ENCODE measurements at regions not wholly inside any gene's neighbourhood (a gene's known extent, or its start where the extent isn't known, plus 50 kb on each side); places are given as distances from the start of the nearest gene placed in this dataset.

DNA sequence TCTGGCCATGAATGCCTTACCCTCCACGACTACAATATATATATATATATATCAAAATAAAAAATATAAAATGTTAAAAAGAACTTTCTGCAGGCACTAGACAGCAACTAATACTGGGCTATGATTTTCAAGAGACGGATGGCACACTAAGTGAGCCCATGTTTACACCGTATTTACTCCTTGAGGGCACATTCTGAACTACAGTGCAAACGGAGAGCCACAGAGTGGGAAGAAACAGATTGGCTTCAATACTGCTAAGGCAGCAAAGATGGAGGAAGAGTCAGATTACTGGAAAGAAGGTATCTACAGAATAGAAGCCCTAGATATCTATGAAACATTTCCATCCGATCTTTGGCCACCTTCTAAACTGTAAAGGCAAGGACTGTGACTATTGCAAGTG is 330.3 kb downstream of the HTR1B start:
- Histone ChIP-seq H2AFZ (no peak overlapping the region), H3F3A (ENCODE audit: insufficient read depth, low read depth) (no peaks in the 10 kb centered on the region), H3K27me3 (ENCODE audit: insufficient read depth, low read depth) (no peaks in the 10 kb centered on the region), H4K20me1 (ENCODE audit: insufficient read depth) (no peaks in the 10 kb centered on the region), H3K9me3 (ENCODE audit: insufficient read depth, low read depth) (no peaks in the 10 kb centered on the region), H3K4me1 (replicated peaks; ENCODE audit: insufficient read depth) (no peaks in the 10 kb centered on the region), H3K4me3 (no peak overlapping the region), H3K4me2 (no peak overlapping the region), H3K9me2 (ENCODE audit: insufficient read depth) (peaks cover 7% of the 10 kb centered on the region; the same call in 1 of the 2 replicates), H3K27ac (no peak overlapping the region), H3K79me2 (ENCODE audit: low read depth) (no peaks in the 10 kb centered on the region), H3K36me3 (ENCODE audit: low read depth) (no peaks in the 10 kb centered on the region)
- ChIA-PET POLR2A (ENCODE audit: unreplicated experiment) (no interaction called here), CTCF (no interaction called here)
- BruUV-seq (replicated peaks), result no TSS peak
- intact Hi-C loops (cut with micrococcal nuclease; ENCODE audit: unreplicated experiment), result no loop called here
- no peak for DNase-seq
- TF ChIP-seq, protein P1, sequence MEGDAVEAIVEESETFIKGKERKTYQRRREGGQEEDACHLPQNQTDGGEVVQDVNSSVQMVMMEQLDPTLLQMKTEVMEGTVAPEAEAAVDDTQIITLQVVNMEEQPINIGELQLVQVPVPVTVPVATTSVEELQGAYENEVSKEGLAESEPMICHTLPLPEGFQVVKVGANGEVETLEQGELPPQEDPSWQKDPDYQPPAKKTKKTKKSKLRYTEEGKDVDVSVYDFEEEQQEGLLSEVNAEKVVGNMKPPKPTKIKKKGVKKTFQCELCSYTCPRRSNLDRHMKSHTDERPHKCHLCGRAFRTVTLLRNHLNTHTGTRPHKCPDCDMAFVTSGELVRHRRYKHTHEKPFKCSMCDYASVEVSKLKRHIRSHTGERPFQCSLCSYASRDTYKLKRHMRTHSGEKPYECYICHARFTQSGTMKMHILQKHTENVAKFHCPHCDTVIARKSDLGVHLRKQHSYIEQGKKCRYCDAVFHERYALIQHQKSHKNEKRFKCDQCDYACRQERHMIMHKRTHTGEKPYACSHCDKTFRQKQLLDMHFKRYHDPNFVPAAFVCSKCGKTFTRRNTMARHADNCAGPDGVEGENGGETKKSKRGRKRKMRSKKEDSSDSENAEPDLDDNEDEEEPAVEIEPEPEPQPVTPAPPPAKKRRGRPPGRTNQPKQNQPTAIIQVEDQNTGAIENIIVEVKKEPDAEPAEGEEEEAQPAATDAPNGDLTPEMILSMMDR (conservative IDR thresholded peaks at IDR 0.05), result no peak
- TF ChIP-seq EZH2 (IDR thresholded peaks at IDR 0.05; ENCODE audit: low read depth), result no peak

DNA sequence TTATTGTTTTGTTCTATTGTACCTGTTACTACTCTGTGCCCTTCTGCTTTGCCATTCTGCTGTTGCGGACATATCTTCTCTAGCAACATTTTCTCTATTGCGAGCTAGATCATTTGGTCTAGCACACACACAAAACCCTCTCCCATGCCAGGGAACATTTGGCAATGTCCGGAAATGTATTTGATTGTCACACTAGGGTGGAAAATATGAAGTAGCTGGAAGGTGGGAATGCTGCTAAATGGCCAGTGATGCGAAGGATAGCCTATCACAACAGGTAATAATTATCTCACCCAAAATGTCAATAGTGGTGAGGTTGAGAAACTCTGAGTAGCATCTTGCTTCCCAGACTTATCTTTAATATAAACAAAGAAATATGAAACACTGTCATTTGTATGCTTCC is 331.9 kb downstream of the HTR1B start:
- H3K79me2 ChIP-seq (ENCODE audit: low read depth), result no peaks in the 10 kb centered on the region
- H3K4me2 ChIP-seq, result no peak overlapping the region
- no peaks in the 10 kb centered on the region for H3K4me1 ChIP-seq (replicated peaks; ENCODE audit: insufficient read depth)
- no peak overlapping the region for H2AFZ ChIP-seq
- H3F3A ChIP-seq (ENCODE audit: insufficient read depth, low read depth), result no peaks in the 10 kb centered on the region
- TF ChIP-seq, protein P1 (conservative IDR thresholded peaks at IDR 0.05), result no peak
- no peak for TF ChIP-seq EZH2 (IDR thresholded peaks at IDR 0.05; ENCODE audit: low read depth)
- H3K9me2 ChIP-seq (ENCODE audit: insufficient read depth), result peaks cover 7% of the 10 kb centered on the region; the same call in 1 of the 2 replicates
- no peaks in the 10 kb centered on the region for H3K9me3 ChIP-seq (ENCODE audit: insufficient read depth, low read depth)
- ChIA-PET POLR2A (ENCODE audit: unreplicated experiment) (no interaction called here), CTCF (no interaction called here)
- intact Hi-C loops (cut with micrococcal nuclease; ENCODE audit: unreplicated experiment), result no loop called here
- H4K20me1 ChIP-seq (ENCODE audit: insufficient read depth), result no peaks in the 10 kb centered on the region
- DNase-seq, result no peak
- H3K27me3 ChIP-seq (ENCODE audit: insufficient read depth, low read depth), result no peaks in the 10 kb centered on the region
- no peak overlapping the region for H3K27ac ChIP-seq
- BruUV-seq (replicated peaks), result no TSS peak
- no peaks in the 10 kb centered on the region for H3K36me3 ChIP-seq (ENCODE audit: low read depth)
- H3K4me3 ChIP-seq, result no peak overlapping the region

DNA sequence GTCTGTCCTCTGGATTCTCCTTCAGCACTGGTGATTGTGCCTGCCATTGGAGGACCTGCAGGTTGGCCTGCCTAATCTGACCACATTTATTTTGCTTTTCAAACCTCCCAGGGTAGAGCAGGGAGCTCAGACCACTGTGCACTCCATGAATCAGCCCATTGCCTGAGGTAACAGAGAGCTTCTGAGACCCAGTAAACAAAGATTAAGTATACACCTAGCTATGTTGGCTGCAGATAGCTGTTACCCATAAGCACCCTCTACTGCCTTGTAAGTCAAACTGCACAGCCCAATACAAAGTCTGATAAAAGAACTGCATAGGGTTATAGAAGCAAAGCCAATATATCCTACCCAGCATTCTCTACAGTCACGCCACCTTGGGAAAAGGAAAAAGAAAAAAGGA is 338.7 kb downstream of the HTR1B start:
- no TSS peak for BruUV-seq (replicated peaks)
- Histone ChIP-seq H3K4me1 (replicated peaks; ENCODE audit: insufficient read depth) (no peaks in the 10 kb centered on the region), H2AFZ (no peak overlapping the region), H3K36me3 (ENCODE audit: low read depth) (no peaks in the 10 kb centered on the region), H4K20me1 (ENCODE audit: insufficient read depth) (no peaks in the 10 kb centered on the region), H3K27ac (no peak overlapping the region), H3K4me3 (no peak overlapping the region), H3K9me3 (ENCODE audit: insufficient read depth, low read depth) (no peaks in the 10 kb centered on the region), H3K27me3 (ENCODE audit: insufficient read depth, low read depth) (no peaks in the 10 kb centered on the region), H3K9me2 (ENCODE audit: insufficient read depth) (peaks cover 3% of the 10 kb centered on the region; the same call in 1 of the 2 replicates), H3K79me2 (ENCODE audit: low read depth) (no peaks in the 10 kb centered on the region), H3F3A (ENCODE audit: insufficient read depth, low read depth) (no peaks in the 10 kb centered on the region), H3K4me2 (no peak overlapping the region)
- POLR2A ChIA-PET (ENCODE audit: unreplicated experiment), result no interaction called here
- intact Hi-C loops (cut with micrococcal nuclease; ENCODE audit: unreplicated experiment), result no loop called here
- CTCF ChIA-PET, result interaction anchor here (0.6 kb wide), 1 partner anchor 442 kb away, joined by 8 read pairs; no protein-coding TSS in a partner anchor
- no peak for TF ChIP-seq EZH2 (IDR thresholded peaks at IDR 0.05; ENCODE audit: low read depth)
- TF ChIP-seq, protein P1 (conservative IDR thresholded peaks at IDR 0.05), result no peak
- DNase-seq, result no peak
